Esophagus muscularis mucosa (tissue), 3 donors: ENCODE measurements at regions not wholly inside any gene's neighbourhood (a gene's known extent, or its start where the extent isn't known, plus 50 kb on each side); places are given as distances from the start of the nearest gene placed in this dataset.

ENCODE experiments used
- CTCF ChIP-seq, 3 experiments: fragments of 200-600 bp in 2 of 3; fragments of 450-650 bp in 1 of 3; sonication (generic) in 2 of 3; IDR thresholded peaks; one replicate each; pipeline ENCODE4 v1.5.1; 2017 to 2019; ENCODE audit warnings: antibody characterized with exemption in 3 of 3, mild to moderate bottlenecking in 2 of 3, moderate library complexity in 1 of 3
- POLR2AphosphoS5 ChIP-seq, 2 donors: sonication (generic); formaldehyde crosslinking; IDR thresholded peaks; one replicate each; pipeline ENCODE4 v1.6.1; 2017; ENCODE audit warnings: antibody characterized with exemption in 2 of 2

- TF ChIP-seq CTCF (IDR thresholded peaks at IDR 0.05) (no peak), POLR2AphosphoS5 (IDR thresholded peaks at IDR 0.05) (no peak)
Measured at GRCh38 chr6:74152096-74152675, 456.2 kb downstream of the CD109 start.
